Fibroblast of lung (primary cell): ENCODE measurements at regions not wholly inside any gene's neighbourhood (a gene's known extent, or its start where the extent isn't known, plus 50 kb on each side); places are given as distances from the start of the nearest gene placed in this dataset.

Source experiments
- DNase-seq, 2 donors: peaks; one replicate each; pipeline versions ENCODE4 v3.0.0 to v3.0.0-alpha.2; 2010; ENCODE audit warnings: low read depth in 2 of 2
- H2AFZ ChIP-seq: 2 replicates; pipeline ENCODE4 v1.5.1; 2012; ENCODE audit warnings: low read length, control low read depth, inconsistent platforms
- H3K27ac ChIP-seq: 2 replicates; pipeline ENCODE4 v1.5.1; 2011; ENCODE audit warnings: low read length, control low read depth; ENCODE audit not compliant: insufficient read depth
- H3K27me3 ChIP-seq: 2 replicates; pipeline ENCODE4 v1.5.1; 2011; ENCODE audit warnings: mild to moderate bottlenecking, low read length; ENCODE audit not compliant: control insufficient read depth, insufficient read depth
- H3K36me3 ChIP-seq: 2 replicates; pipeline ENCODE4 v1.5.1; 2011; ENCODE audit warnings: low read length; ENCODE audit not compliant: control insufficient read depth, insufficient read depth
- H3K4me1 ChIP-seq: 2 replicates; pipeline ENCODE4 v1.5.1; 2011; ENCODE audit warnings: low read length; ENCODE audit not compliant: control insufficient read depth, insufficient read depth; ENCODE audit errors: extremely low read depth
- H3K4me2 ChIP-seq: 2 replicates; pipeline ENCODE4 v1.5.1; 2011; ENCODE audit warnings: low read length, control low read depth; ENCODE audit not compliant: insufficient read depth; ENCODE audit errors: extremely low read depth
- H3K4me3 ChIP-seq, 4 experiments: fragments of 200-600 bp in 1 of 4; sonication (generic) in 1 of 4; replicated peaks in 1 of 4; 2 replicates each; pipeline ENCODE4 v1.5.1; 2011 to 2016; ENCODE audit warnings: low read length in 4 of 4, low read depth in 3 of 4, mild to moderate bottlenecking in 3 of 4, control low read depth in 2 of 4, inconsistent platforms in 1 of 4, mixed read lengths in 1 of 4; ENCODE audit not compliant: insufficient read depth in 1 of 4; ENCODE audit errors: control extremely low read depth in 1 of 4
- H3K79me2 ChIP-seq: 2 replicates; pipeline ENCODE4 v1.5.1; 2012; ENCODE audit warnings: mild to moderate bottlenecking, low read length, inconsistent platforms; ENCODE audit not compliant: control insufficient read depth, insufficient read depth
- H3K9ac ChIP-seq: 2 replicates; pipeline ENCODE4 v1.5.1; 2011; ENCODE audit warnings: mild to moderate bottlenecking, low read length, control low read depth; ENCODE audit not compliant: insufficient read depth
- H3K9me3 ChIP-seq: 2 replicates; pipeline ENCODE4 v1.5.1; 2012; ENCODE audit warnings: low read depth, low read length; ENCODE audit not compliant: control insufficient read depth, insufficient read depth
- H4K20me1 ChIP-seq: 2 replicates; pipeline ENCODE4 v1.5.1; 2011; ENCODE audit warnings: low read length; ENCODE audit not compliant: control insufficient read depth, insufficient read depth; ENCODE audit errors: extremely low read depth
- EZH2 ChIP-seq: IDR thresholded peaks from 2 replicates; pipeline ENCODE4 v1.5.1; 2012; ENCODE audit warnings: low read length, control low read depth, mild to moderate bottlenecking; ENCODE audit errors: missing control alignments
- TF ChIP-seq, protein P1 (sequence below), 2 donors: IDR thresholded peaks in 1 of 2; conservative IDR thresholded peaks in 1 of 2; 1 replicate in 1 of 2; 2 replicates in 1 of 2; pipeline ENCODE4 v1.5.1; 2011 to 2012; ENCODE audit warnings: low read length in 2 of 2, control low read depth in 1 of 2, inconsistent platforms in 1 of 2, low read depth in 1 of 2, mild to moderate bottlenecking in 1 of 2

DNA sequence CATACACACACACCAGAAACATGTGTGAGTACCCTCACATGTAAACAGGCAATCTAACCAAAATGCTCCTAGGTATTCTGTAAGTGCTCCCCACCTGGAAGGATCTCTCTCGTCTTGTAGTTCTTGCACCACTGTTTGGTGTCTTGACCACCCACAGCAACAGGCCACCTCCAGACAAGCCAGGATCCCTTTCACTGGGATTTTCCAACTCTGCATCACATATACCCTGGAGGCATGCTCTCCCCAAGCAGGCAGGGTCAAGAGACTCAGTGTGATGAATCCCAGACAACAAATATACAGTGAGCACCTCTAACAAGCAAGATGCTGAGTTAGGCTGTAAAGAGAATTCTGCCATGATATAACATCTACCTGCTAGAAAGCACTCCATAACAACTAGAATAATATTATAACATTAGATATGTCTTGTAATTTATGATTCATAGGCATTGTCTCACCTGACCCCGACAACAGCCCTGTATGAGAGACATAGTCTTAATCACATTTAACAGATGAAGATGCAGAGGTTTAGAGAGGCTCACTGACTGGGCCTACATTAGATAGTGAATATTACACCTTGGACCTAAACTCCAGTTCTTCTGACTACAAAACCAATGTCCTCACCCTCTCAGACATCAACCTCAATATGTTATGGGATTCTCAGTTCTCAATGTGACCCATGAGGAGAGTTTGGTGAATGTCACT is 76.5 kb upstream of the BCL6 start:
- Histone ChIP-seq H3K4me2 (no peak overlapping the region), H4K20me1 (no peaks in the 10 kb centered on the region), H3K79me2 (no peaks in the 10 kb centered on the region), H3K27me3 (no peaks in the 10 kb centered on the region), H3K4me1 (no peaks in the 10 kb centered on the region), H3K9ac (no peak overlapping the region), H2AFZ (no peak overlapping the region), H3K36me3 (no peaks in the 10 kb centered on the region), H3K4me3 (no peak overlapping the region), H3K27ac (no peak overlapping the region), H3K9me3 (no peaks in the 10 kb centered on the region)
- TF ChIP-seq, protein P1, sequence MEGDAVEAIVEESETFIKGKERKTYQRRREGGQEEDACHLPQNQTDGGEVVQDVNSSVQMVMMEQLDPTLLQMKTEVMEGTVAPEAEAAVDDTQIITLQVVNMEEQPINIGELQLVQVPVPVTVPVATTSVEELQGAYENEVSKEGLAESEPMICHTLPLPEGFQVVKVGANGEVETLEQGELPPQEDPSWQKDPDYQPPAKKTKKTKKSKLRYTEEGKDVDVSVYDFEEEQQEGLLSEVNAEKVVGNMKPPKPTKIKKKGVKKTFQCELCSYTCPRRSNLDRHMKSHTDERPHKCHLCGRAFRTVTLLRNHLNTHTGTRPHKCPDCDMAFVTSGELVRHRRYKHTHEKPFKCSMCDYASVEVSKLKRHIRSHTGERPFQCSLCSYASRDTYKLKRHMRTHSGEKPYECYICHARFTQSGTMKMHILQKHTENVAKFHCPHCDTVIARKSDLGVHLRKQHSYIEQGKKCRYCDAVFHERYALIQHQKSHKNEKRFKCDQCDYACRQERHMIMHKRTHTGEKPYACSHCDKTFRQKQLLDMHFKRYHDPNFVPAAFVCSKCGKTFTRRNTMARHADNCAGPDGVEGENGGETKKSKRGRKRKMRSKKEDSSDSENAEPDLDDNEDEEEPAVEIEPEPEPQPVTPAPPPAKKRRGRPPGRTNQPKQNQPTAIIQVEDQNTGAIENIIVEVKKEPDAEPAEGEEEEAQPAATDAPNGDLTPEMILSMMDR (conservative IDR thresholded peaks at IDR 0.05 in 1 of 2, IDR thresholded peaks at IDR 0.05 in 1 of 2; ENCODE audit: low read depth in 1 of 2, low read length in 2 of 2) = no peak
- no peak for TF ChIP-seq EZH2
- DNase-seq = no peak

DNA sequence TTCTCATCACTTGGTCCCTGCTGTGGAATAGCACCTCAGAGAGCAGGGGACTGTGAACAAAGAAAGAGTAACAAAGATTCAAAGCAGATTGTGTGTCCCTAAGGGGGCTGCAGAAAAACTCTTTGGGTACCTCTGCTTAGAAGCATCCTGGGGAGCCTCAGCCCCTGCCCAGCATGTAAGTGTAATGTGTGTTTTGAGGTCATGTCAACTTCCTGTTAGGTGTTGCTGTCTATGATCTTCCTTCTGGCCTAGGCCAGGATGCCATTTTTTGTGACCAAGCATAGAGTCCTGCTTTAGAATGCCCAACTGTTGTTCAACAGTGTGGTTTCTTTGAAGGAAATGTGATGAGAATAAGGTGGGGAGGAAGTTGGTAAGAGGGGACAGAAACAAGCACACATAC is 77.1 kb upstream of the BCL6 start:
- Histone ChIP-seq H3K4me1 (no peaks in the 10 kb centered on the region), H3K9ac (no peak overlapping the region), H3K4me2 (no peak overlapping the region), H4K20me1 (no peaks in the 10 kb centered on the region), H3K4me3 (no peak overlapping the region), H3K27ac (no peak overlapping the region), H3K9me3 (no peaks in the 10 kb centered on the region), H3K27me3 (no peaks in the 10 kb centered on the region), H3K36me3 (no peaks in the 10 kb centered on the region), H3K79me2 (no peaks in the 10 kb centered on the region), H2AFZ (no peak overlapping the region)
- DNase-seq = no peak
- TF ChIP-seq EZH2 = no peak
- TF ChIP-seq, protein P1 (conservative IDR thresholded peaks at IDR 0.05 in 1 of 2, IDR thresholded peaks at IDR 0.05 in 1 of 2; ENCODE audit: low read depth in 1 of 2, low read length in 2 of 2) = no peak

GRCh38 chr3:187823746-187824145 is 78.5 kb upstream of the BCL6 start:
- Histone ChIP-seq H3K27ac (no peak overlapping the region), H3K27me3 (no peaks in the 10 kb centered on the region), H4K20me1 (no peaks in the 10 kb centered on the region), H2AFZ (no peak overlapping the region), H3K4me1 (no peaks in the 10 kb centered on the region), H3K9me3 (no peaks in the 10 kb centered on the region), H3K9ac (no peak overlapping the region), H3K36me3 (no peaks in the 10 kb centered on the region), H3K79me2 (no peaks in the 10 kb centered on the region), H3K4me3 (no peak overlapping the region), H3K4me2 (no peak overlapping the region)
- TF ChIP-seq, protein P1 (conservative IDR thresholded peaks at IDR 0.05 in 1 of 2, IDR thresholded peaks at IDR 0.05 in 1 of 2; ENCODE audit: low read depth in 1 of 2, low read length in 2 of 2) = no peak
- no peak for TF ChIP-seq EZH2
- no peak for DNase-seq
